HCT116 (cell line): ENCODE measurements at regions not wholly inside any gene's neighbourhood (a gene's known extent, or its start where the extent isn't known, plus 50 kb on each side); places are given as distances from the start of the nearest gene placed in this dataset.

ENCODE experiments used
- CEBPB ChIP-seq: IDR thresholded peaks from 2 replicates; pipeline ENCODE4 v1.6.1; 2012; ENCODE audit warnings: low read depth
- EZH2 ChIP-seq: fragments of 200-600 bp; sonication (generic); IDR thresholded peaks from 2 replicates; pipeline ENCODE4 v1.6.1; 2017; ENCODE audit warnings: antibody characterized with exemption, mixed run types
- POLR2AphosphoS5 ChIP-seq: IDR thresholded peaks from 2 replicates; pipeline ENCODE4 v1.6.1; 2011; ENCODE audit warnings: mild to moderate bottlenecking, low read depth, low read length, moderate library complexity
- RAD21 ChIP-seq: IDR thresholded peaks from 2 replicates; pipeline ENCODE4 v1.6.1; 2012; ENCODE audit warnings: low read depth, mild to moderate bottlenecking
- SRF ChIP-seq: IDR thresholded peaks from 2 replicates; pipeline ENCODE4 v1.6.1; 2012; ENCODE audit warnings: low read depth
- TCF7L2 ChIP-seq: IDR thresholded peaks from 2 replicates; pipeline ENCODE4 v1.7.0; 2011; ENCODE audit warnings: borderline replicate concordance, inconsistent platforms; ENCODE audit not compliant: insufficient read depth, insufficient read length; ENCODE audit errors: extremely low read depth
- YY1 ChIP-seq: IDR thresholded peaks from 2 replicates; pipeline ENCODE4 v1.6.1; 2011; ENCODE audit warnings: low read length, low read depth, moderate library complexity, mild to moderate bottlenecking; ENCODE audit not compliant: insufficient replicate concordance; ENCODE audit errors: extremely low read depth
- TF ChIP-seq, protein P1 (sequence below): IDR thresholded peaks from 2 replicates; pipeline ENCODE4 v1.6.1; 2012
- TF ChIP-seq, protein P2 (sequence below), 3 experiments: fragments of 200-600 bp in 1 of 3; sonication (generic) in 1 of 3; IDR thresholded peaks in 2 of 3; conservative IDR thresholded peaks in 1 of 3; 2 replicates each; pipeline ENCODE4 v1.5.1; 2012 to 2017; ENCODE audit warnings: low read depth in 2 of 3, low read length in 2 of 3, antibody characterized with exemption in 1 of 3, borderline replicate concordance in 1 of 3, control low read depth in 1 of 3, mild to moderate bottlenecking in 1 of 3, mixed read lengths in 1 of 3, mixed run types in 1 of 3, moderate library complexity in 1 of 3; ENCODE audit not compliant: insufficient read depth in 1 of 3
- TF ChIP-seq, protein P3 (sequence below): IDR thresholded peaks from 2 replicates; pipeline ENCODE4 v1.6.1; 2012; ENCODE audit warnings: low read depth

DNA sequence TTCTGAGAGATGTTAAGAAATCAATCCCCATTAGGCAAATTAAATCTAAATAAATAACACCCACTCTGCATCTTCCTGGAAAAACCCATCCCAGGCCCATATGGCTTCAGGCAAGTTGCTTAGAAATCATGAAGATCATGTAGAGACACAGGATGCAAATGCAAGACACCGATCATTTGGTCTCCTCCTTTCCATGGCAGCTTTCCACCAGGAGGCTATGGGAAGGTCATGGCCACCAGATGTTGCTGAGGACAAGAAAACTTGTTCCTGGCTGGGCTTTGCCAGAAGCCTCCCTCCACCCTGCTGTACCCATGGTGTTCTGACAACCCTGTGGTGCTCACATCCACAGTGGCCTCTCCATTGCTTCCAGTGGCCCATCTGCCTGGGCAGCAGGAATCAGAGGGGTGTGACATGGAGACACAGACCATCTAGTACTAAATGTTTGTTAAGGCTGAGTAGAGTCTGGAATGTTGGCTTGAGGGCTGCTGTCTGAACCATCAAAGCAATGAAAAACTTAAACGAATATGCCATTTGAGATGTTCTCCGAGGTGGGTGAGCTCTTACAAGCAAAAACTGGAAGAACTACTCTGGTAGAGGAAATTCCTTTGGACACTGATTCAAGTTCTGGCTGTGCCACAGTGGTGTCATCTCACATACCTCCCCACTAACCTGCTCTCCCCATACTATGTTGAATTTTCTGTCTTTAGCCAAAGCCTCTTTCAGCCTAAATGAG is 293.2 kb downstream of the TNS1 start:
- no peak for TF ChIP-seq SRF
- TF ChIP-seq, protein P1, sequence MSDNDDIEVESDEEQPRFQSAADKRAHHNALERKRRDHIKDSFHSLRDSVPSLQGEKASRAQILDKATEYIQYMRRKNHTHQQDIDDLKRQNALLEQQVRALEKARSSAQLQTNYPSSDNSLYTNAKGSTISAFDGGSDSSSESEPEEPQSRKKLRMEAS: no peak
- TF ChIP-seq, protein P2, sequence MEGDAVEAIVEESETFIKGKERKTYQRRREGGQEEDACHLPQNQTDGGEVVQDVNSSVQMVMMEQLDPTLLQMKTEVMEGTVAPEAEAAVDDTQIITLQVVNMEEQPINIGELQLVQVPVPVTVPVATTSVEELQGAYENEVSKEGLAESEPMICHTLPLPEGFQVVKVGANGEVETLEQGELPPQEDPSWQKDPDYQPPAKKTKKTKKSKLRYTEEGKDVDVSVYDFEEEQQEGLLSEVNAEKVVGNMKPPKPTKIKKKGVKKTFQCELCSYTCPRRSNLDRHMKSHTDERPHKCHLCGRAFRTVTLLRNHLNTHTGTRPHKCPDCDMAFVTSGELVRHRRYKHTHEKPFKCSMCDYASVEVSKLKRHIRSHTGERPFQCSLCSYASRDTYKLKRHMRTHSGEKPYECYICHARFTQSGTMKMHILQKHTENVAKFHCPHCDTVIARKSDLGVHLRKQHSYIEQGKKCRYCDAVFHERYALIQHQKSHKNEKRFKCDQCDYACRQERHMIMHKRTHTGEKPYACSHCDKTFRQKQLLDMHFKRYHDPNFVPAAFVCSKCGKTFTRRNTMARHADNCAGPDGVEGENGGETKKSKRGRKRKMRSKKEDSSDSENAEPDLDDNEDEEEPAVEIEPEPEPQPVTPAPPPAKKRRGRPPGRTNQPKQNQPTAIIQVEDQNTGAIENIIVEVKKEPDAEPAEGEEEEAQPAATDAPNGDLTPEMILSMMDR (IDR thresholded peaks at IDR 0.05 in 2 of 3, conservative IDR thresholded peaks at IDR 0.05 in 1 of 3; ENCODE audit: borderline replicate concordance in 1 of 3, insufficient read depth in 1 of 3, low read depth in 2 of 3, low read length in 2 of 3): no peak
- TF ChIP-seq POLR2AphosphoS5: no peak
- TF ChIP-seq EZH2: no peak
- TF ChIP-seq, protein P3, sequence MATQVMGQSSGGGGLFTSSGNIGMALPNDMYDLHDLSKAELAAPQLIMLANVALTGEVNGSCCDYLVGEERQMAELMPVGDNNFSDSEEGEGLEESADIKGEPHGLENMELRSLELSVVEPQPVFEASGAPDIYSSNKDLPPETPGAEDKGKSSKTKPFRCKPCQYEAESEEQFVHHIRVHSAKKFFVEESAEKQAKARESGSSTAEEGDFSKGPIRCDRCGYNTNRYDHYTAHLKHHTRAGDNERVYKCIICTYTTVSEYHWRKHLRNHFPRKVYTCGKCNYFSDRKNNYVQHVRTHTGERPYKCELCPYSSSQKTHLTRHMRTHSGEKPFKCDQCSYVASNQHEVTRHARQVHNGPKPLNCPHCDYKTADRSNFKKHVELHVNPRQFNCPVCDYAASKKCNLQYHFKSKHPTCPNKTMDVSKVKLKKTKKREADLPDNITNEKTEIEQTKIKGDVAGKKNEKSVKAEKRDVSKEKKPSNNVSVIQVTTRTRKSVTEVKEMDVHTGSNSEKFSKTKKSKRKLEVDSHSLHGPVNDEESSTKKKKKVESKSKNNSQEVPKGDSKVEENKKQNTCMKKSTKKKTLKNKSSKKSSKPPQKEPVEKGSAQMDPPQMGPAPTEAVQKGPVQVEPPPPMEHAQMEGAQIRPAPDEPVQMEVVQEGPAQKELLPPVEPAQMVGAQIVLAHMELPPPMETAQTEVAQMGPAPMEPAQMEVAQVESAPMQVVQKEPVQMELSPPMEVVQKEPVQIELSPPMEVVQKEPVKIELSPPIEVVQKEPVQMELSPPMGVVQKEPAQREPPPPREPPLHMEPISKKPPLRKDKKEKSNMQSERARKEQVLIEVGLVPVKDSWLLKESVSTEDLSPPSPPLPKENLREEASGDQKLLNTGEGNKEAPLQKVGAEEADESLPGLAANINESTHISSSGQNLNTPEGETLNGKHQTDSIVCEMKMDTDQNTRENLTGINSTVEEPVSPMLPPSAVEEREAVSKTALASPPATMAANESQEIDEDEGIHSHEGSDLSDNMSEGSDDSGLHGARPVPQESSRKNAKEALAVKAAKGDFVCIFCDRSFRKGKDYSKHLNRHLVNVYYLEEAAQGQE: no peak
- TF ChIP-seq CEBPB: no peak
- TF ChIP-seq YY1: no peak
- TF ChIP-seq TCF7L2: no peak
- TF ChIP-seq RAD21: no peak
